Fibroblast of lung (primary cell): ENCODE measurements at regions not wholly inside any gene's neighbourhood (a gene's known extent, or its start where the extent isn't known, plus 50 kb on each side); places are given as distances from the start of the nearest gene placed in this dataset.

Experiments used
- EZH2 ChIP-seq: IDR thresholded peaks from 2 replicates; pipeline ENCODE4 v1.5.1; 2012; ENCODE audit warnings: low read length, control low read depth, mild to moderate bottlenecking; ENCODE audit errors: missing control alignments
- TF ChIP-seq, protein P1 (sequence below), 2 donors: IDR thresholded peaks in 1 of 2; conservative IDR thresholded peaks in 1 of 2; 1 replicate in 1 of 2; 2 replicates in 1 of 2; pipeline ENCODE4 v1.5.1; 2011 to 2012; ENCODE audit warnings: low read length in 2 of 2, control low read depth in 1 of 2, inconsistent platforms in 1 of 2, low read depth in 1 of 2, mild to moderate bottlenecking in 1 of 2

DNA sequence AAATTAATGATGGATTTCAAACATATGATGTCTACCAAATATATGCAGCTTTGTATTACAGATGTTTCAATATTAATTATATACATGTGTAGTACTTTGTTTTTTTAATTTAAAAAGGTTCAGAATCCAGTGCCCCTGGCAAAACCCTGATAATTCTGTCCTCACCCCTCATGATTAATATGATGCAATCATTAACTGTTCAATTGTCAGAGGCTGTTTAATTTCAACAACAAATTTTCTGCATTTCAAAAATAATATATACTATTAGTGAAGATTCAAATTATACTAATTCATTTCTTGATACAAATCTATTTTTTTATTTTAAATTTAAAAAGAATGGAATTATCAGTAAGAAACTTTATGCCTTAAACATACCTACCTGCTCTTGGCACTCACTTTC is 162.6 kb downstream of the HHIPL2 start:
- TF ChIP-seq, protein P1, sequence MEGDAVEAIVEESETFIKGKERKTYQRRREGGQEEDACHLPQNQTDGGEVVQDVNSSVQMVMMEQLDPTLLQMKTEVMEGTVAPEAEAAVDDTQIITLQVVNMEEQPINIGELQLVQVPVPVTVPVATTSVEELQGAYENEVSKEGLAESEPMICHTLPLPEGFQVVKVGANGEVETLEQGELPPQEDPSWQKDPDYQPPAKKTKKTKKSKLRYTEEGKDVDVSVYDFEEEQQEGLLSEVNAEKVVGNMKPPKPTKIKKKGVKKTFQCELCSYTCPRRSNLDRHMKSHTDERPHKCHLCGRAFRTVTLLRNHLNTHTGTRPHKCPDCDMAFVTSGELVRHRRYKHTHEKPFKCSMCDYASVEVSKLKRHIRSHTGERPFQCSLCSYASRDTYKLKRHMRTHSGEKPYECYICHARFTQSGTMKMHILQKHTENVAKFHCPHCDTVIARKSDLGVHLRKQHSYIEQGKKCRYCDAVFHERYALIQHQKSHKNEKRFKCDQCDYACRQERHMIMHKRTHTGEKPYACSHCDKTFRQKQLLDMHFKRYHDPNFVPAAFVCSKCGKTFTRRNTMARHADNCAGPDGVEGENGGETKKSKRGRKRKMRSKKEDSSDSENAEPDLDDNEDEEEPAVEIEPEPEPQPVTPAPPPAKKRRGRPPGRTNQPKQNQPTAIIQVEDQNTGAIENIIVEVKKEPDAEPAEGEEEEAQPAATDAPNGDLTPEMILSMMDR (conservative IDR thresholded peaks at IDR 0.05 in 1 of 2, IDR thresholded peaks at IDR 0.05 in 1 of 2; ENCODE audit: low read depth in 1 of 2, low read length in 2 of 2) = no peak
- TF ChIP-seq EZH2 = no peak
